HUES48 (cell line): ENCODE measurements at regions not wholly inside any gene's neighbourhood (a gene's known extent, or its start where the extent isn't known, plus 50 kb on each side); places are given as distances from the start of the nearest gene placed in this dataset.
"Not testable (repeated sequence)": the region's sequence is repeated elsewhere in the genome, so short reads cannot be mapped to it uniquely, and the experiment has no call there.

Experiments
- H3K27ac ChIP-seq: one replicate; pipeline ENCODE4 v1.7.0; 2013; ENCODE audit warnings: low read depth, low read length, inconsistent platforms
- H3K27me3 ChIP-seq: 2 replicates; pipeline ENCODE4 v1.6.1; 2013; ENCODE audit warnings: mild to moderate bottlenecking, low read length; ENCODE audit not compliant: control insufficient read depth, insufficient read depth
- H3K36me3 ChIP-seq: 2 replicates; pipeline ENCODE4 v1.6.1; 2013; ENCODE audit warnings: low read length; ENCODE audit not compliant: control insufficient read depth, insufficient read depth
- H3K4me1 ChIP-seq: 2 replicates; pipeline ENCODE4 v1.6.1; 2013; ENCODE audit warnings: mild to moderate bottlenecking, low read length; ENCODE audit not compliant: control insufficient read depth, insufficient read depth
- H3K4me3 ChIP-seq: 2 replicates; pipeline ENCODE4 v1.5.1; 2013; ENCODE audit warnings: mild to moderate bottlenecking, low read depth, low read length
- H3K9ac ChIP-seq: 2 replicates; pipeline ENCODE4 v1.6.1; 2013; ENCODE audit warnings: mild to moderate bottlenecking, low read depth, low read length, moderate library complexity
- H3K9me3 ChIP-seq: 2 replicates; pipeline ENCODE4 v1.6.1; 2013; ENCODE audit warnings: low read length; ENCODE audit not compliant: control insufficient read depth, insufficient read depth

DNA sequence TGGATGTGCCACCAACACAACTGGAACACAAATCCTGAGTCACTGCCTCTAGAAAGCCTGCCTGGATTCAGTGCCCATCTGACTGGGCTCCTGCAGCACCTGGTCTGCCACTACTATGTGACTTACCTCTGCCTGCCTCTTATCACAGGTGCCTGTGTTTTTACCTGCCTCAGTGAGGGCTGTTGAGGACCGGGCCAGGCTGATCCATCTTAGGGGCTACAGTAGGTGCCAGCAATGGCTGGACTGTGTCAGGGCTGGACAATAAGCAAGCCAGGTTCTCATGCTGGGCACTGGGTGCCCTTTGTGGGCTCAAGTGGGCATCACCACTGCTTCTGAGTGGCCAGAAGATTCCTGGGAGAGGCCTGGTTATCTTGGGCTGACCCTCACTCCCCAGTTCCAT is 948.6 kb upstream of the TPTE start:
- not testable (repeated sequence) for H3K36me3 ChIP-seq, H3K27me3 ChIP-seq

DNA sequence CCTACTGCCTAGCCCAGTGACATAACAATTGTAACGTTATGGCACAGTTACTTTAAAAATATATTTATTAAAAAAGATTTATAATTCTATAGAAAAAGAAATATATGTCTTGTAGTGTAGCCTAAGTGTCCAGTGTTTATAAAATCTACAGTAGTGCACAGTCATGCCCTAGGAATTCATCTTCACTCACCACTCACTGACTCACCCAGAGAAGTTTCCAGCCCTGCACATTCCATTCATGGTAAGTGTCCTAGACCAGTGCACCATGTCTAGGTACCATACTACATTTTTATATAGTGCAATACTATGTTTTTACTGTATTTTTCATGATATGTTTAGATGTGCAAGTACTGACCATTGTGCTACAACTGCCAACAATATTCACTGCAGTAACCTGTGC is 947.9 kb upstream of the TPTE start:
- H3K9ac ChIP-seq, H3K27ac ChIP-seq, H3K9me3 ChIP-seq, H3K4me3 ChIP-seq, H3K36me3 ChIP-seq, H3K4me1 ChIP-seq, H3K27me3 ChIP-seq: not testable (repeated sequence)

More for the DNA sequence above, 948.6 kb upstream of the TPTE start:
- H3K4me3 ChIP-seq, H3K4me1 ChIP-seq, H3K27ac ChIP-seq, H3K9ac ChIP-seq: not testable (repeated sequence)
- peaks cover 10% of the 10 kb centered on the region for H3K9me3 ChIP-seq

DNA sequence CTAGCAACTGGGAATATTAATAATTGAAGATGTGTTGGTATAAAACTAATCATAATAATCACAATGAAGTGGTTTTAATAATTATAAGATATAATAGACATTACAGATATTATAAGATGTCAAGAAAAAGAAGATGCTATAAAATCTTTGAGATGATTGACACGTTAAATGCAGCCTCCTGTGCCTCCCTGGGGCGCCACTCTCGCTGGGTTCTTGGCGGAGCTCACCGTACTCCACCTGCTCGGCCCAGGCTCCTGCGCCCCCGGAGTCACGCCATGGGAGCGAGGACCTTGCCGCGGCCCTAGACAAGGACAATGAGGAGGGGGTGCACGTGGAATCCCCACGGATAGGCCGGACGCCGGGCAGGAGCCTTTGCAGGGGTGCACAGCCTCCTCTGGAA is 942.1 kb upstream of the TPTE start:
- not testable (repeated sequence) for H3K9ac ChIP-seq, H3K36me3 ChIP-seq, H3K27ac ChIP-seq, H3K9me3 ChIP-seq, H3K4me1 ChIP-seq, H3K27me3 ChIP-seq, H3K4me3 ChIP-seq

DNA sequence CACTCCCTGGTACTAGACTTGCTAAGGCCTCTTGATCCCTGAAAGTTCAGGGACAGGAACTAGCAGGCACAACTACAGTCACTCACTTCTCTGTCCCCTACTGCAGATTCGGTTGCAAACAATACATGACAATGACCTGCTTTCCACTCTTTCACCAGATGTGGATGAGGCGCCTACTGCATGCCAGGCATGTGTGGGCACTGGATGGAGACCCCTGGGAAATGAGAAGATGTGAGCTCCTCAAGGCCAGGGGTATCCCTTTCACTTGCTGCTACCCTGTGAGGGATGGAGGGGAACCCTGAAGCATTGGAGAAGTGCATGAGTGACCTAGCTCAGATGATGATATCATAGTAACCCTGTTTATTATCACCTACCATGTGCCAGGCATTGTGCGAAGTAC is 933.4 kb upstream of the TPTE start:
- peaks cover 12% of the 10 kb centered on the region for H3K9me3 ChIP-seq
- not testable (repeated sequence) for H3K27me3 ChIP-seq, H3K4me3 ChIP-seq

DNA sequence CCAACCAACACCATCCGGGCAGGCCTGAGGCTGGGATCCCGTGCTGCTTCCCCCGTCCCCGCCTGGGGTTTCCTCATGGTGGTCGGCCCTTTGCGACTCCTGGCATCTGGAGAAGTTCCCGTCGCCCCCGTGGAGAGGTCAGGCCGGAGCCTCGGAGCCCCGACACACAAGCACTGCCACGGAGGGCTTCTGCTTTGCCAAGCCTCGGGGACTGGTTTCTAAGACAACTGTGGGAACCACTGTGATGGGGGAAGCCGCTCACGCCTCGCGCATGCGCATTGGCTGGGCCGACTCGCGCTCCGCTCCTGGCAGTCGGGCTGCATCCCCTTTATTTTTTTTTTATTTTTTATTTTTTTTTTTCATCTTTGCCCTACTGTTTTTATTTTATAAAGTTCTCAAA is 928.8 kb upstream of the TPTE start:
- not testable (repeated sequence) for H3K9ac ChIP-seq, H3K9me3 ChIP-seq, H3K27ac ChIP-seq, H3K4me1 ChIP-seq, H3K27me3 ChIP-seq, H3K4me3 ChIP-seq, H3K36me3 ChIP-seq

More for the DNA sequence above, 933.4 kb upstream of the TPTE start:
- not testable (repeated sequence) for H3K27ac ChIP-seq, H3K36me3 ChIP-seq, H3K4me1 ChIP-seq, H3K9ac ChIP-seq

DNA sequence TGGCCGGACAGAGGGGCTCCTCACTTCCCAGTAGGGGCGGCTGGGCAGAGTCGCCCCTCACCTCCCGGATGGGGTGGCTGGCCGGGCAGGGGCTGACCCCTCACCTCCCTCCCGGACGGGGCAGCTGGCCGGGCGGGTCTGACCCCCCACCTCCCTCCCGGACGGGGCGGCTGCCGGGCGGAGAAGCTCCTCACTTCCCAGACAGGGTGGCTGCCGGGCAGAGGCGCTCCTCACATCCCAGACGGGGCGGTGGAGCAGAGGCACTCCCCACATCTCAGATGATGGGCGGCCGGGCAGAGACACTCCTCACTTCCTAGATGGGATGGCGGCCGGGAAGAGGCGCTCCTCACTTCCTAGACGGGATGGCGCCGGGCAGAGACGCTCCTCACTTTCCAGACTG is 927.7 kb upstream of the TPTE start:
- H3K9ac ChIP-seq, H3K4me1 ChIP-seq: not testable (repeated sequence)

DNA sequence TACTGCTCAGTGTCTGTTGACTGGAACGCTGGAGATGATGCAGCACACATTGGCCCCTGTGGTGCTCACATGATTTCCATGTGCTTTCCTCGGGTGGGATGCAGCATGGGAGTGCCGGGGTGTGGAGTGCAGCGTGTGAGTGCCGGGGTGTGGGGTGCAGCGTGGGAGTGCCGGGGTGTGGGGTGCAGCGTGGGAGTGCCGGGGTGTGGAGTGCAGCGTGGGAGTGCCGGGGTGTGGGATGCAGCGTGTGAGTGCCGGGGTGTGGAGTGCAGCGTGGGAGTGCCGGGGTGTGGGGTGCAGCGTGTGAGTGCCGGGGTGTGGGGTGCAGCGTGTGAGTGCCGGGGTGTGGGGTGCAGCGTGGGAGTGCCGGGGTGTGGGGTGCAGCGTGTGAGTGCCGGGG is 907.4 kb upstream of the TPTE start:
- not testable (repeated sequence) for H3K36me3 ChIP-seq, H3K4me3 ChIP-seq, H3K27me3 ChIP-seq, H3K4me1 ChIP-seq, H3K9ac ChIP-seq, H3K9me3 ChIP-seq, H3K27ac ChIP-seq

More for the DNA sequence above, 927.7 kb upstream of the TPTE start:
- not testable (repeated sequence) for H3K27ac ChIP-seq, H3K9me3 ChIP-seq, H3K27me3 ChIP-seq, H3K36me3 ChIP-seq, H3K4me3 ChIP-seq

DNA sequence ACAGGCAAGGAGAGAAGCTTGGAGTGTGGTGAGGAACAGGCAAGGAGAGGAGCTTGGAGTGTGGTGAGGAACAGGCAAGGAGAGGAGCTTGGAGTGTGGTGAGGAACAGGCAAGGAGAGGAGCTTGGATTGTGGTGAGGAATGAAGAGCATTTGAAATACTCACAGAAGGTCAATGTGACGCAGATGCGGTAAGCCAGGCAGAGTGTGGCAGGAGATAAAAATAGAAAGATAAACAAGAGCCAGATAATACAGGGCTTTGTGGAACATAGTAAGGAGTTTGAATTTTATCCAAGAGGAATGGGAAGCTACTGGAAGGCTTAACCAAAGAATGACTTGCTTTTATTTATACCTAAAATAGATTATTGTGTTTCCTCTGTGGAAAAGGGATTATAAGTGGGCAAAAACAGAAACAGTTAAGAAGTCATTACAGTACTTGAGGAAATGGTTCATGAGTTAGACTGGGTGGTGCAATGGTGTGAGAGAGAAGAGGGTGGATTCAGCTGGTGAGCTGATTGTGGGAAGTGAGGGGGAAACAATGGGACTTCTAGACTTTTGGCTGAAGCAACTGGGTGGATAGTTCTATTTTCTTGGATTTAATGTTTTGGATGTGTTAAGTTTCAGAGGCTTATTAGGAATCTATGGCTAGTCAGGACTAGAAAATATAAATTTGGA is 900.1 kb upstream of the TPTE start:
- H3K27ac ChIP-seq, H3K9ac ChIP-seq, H3K4me1 ChIP-seq, H3K36me3 ChIP-seq, H3K4me3 ChIP-seq, H3K9me3 ChIP-seq, H3K27me3 ChIP-seq: not testable (repeated sequence)

DNA sequence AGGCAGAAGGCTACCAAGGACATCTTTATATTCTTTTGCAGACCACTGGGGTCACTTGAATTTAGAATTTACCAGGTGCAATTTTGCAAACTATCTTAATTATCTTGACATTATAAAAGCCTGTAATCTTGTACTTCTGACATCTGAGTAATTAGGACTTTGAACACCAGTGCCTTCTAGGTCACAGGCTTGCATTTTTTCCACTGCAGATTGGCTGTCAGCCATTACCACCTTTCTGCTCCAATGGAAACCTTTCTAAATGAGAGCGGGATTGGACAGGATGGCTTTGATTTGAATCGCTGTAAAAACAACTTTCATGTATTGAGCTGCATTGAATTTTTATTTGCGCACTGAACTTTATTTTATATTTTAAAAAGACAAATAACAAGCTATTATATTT is 893.3 kb upstream of the TPTE start:
- H3K4me1 ChIP-seq, H3K27ac ChIP-seq, H3K9ac ChIP-seq, H3K4me3 ChIP-seq, H3K27me3 ChIP-seq, H3K9me3 ChIP-seq, H3K36me3 ChIP-seq: not testable (repeated sequence)

DNA sequence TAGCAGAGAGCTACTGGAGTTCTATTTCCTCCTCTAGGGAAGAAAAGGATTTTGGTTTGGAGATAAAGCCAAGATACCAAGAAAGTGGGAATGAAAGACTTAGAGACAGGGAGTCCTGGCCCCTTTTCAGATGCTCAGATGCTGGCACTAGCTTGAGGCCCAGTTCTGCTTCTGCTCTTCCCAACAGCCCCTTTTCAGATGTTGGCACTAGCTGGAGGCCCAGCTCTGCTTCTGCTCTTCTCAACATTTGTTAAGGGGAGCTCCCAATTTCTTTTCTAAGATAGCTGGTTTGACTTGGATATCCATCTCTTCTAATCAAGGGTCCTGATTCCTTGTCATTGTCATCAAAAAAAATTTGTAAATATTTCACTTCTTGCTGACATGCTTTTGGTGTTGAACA is 874.0 kb upstream of the TPTE start:
- not testable (repeated sequence) for H3K9ac ChIP-seq

DNA sequence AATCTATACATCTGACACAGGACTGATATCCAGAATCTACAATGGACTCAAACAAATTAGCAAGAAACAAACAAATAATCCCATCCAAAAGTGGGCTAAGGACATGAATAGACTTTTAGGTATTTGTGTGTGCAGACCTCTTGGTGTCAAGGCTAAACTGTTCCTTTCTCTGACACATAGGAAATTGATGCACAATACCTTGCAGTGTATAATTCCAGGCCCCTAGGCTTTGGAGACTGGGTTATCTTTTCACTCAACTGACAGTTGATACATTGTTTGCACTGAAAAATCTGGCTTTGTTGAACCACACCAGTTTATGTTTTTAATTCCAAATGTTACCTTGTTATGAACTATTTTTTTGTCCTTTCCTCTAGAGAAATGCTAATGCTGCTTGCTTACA is 873.1 kb upstream of the TPTE start:
- not testable (repeated sequence) for H3K36me3 ChIP-seq, H3K4me3 ChIP-seq, H3K27me3 ChIP-seq, H3K27ac ChIP-seq, H3K9ac ChIP-seq, H3K4me1 ChIP-seq
- H3K9me3 ChIP-seq, result peaks cover 60% of the 10 kb centered on the region

More for the DNA sequence above, 874.0 kb upstream of the TPTE start:
- not testable (repeated sequence) for H3K4me3 ChIP-seq, H3K4me1 ChIP-seq, H3K36me3 ChIP-seq, H3K27ac ChIP-seq, H3K27me3 ChIP-seq
- peaks cover 51% of the 10 kb centered on the region for H3K9me3 ChIP-seq
